NOMO-1 treated with DMSO at 0.1 percent for 48 hours (cell line): ENCODE measurements at regions not wholly inside any gene's neighbourhood (a gene's known extent, or its start where the extent isn't known, plus 50 kb on each side); places are given as distances from the start of the nearest gene placed in this dataset.

Source experiments
- DNase-seq: peaks from one replicate; lab custom pipeline; 2025; ENCODE audit not compliant: unreplicated experiment; lab: John Stamatoyannopoulos, UW

DNA sequence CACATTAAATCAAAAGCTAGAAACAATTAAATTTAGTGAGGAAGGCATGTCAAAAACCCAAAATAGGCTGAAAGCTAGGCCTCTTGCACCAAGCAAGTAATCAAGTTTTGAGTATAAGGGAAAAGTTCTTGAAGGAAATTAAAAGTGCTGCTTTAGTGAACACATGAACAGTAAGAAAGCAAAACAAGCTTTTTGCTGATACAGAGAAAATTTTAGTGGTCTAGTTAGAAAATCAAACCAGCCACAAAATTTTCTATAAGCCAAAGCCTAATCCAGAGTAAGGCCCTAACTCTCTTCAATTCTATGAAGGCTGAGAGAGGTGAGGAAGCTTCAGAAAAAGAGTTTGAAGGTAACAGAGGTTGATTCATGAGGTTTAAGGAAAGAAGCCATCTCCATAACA is 116.2 kb downstream of the CYB561 start:
- DNase-seq, result no peak

DNA sequence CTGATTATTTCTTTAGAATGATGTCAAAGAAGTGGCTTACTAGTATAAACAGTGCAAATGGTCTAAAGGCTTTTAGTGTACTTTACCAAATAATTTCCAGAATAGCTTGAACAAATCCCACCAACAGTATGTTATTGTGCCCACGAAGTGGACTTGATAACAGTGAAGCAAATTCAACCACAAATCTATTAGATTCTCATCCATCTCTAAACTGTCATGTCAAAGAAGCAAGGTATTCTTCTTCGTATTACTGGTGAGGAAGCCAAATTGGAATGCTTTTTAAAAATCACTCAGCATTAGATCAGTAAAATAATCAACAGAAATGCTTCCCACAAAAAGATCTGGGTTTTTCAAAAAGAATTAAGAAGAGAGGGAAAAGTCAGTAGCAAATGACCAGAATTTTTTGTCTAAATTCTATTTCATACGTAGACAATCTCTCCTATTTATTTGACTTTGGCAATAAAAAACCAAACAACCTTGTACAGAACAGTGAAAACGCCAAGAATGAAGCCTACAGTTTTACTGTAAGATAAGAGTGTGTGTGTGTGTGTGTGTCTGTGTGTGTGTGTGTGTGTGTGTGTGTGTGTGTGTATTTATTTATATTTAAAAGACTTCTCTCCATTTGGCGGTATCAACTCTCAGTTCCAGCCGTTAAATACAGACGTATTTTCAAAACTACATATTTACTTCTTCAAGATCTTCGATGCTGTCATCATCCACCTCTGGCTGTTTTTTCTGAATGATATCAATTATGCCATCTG is 114.6 kb downstream of the CYB561 start:
- no peak for DNase-seq

DNA sequence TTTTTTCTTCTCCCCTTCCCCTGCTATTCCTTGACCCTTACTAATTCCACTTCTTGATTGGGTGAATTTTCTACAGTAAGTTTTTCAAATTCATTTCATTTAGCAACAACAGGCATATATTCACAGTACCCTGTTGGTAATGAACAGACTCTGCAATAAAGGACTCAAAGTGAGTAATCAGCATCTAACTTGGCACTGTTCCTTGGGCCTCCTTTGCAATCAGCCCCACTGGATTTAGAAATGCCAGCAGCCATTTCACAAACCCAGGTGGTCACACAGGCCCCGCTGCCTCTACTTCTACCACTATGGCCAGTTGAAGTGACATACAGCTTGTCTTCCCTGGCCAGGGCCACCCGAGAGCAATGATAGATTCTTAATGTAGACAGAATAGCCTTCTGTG is 113.8 kb downstream of the CYB561 start:
- DNase-seq, result no peak

DNA sequence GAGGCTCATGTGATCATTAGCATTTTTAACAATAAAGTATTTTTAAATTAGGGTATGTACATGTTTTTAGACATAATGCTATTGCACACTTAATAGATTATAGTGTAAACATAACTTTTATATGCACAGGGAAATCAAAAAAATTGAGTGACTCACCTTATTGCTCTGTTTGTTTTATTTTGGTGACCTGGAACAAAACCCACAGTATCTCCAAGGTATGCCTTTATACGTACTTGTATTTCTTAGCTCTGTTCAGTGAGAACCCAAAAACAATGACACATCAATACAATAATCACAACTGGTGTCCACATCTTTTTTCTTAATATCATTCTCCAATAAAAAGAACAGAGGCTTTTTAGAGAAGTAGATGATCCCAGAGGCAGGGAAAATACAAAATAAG is 112.2 kb downstream of the CYB561 start:
- DNase-seq, result no peak

DNA sequence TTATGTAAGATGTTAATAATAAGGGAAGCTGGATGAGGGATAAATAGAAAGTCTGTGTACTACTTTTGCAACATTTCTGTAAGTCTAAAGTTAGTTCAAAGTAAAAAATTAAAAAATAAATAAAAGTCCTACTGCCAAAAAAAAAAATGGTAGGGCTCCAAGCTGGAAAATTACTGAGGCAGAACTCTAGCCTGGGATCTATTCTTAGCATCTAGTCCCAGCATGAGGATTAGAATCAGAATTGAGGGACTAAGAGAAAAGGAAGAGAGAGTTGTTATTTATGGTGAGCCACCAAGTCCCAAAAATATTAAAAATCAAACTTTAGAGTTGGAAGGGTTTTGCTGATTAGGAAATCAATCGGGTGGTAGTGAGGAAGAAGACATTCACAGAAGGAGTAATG is 110.3 kb downstream of the CYB561 start:
- no peak for DNase-seq

DNA sequence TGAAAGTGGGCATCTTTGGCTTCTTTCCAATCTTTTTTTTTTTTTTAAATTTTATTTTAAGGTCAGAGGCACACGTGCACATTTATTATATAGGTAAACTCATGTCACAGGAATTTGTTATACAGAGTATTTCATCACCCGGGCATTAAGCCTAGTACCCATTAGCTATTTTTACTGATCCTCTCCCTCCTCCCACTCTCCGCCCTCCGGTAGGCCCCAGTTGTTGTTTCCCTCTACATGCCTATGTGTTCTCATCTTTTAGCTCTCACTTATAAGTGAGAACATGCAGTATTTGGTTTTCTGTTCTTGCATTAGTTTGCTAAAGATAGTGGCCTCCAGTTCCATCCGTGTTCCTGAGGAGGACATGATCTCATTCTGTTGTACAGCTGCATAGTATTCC is 108.5 kb downstream of the CYB561 start:
- DNase-seq, result no peak

DNA sequence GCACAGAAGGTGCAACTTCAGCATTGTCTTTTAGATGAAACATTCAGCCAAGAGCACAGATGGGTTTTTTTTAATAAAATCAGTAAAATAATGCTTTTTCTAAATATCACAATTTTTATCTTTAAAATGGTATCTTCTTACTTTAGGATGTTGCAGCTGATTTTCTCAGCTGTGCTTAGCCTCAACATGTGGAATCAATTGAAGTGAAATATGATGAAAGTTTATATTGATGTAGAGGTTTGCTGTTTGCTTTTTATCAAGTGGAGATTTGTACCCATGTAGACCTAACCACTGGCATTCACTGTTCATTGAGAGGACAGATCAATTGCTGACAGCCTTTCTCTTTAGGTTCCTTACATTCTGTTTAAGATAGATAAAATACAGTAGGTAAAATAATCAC is 107.8 kb downstream of the CYB561 start:
- DNase-seq, result no peak

DNA sequence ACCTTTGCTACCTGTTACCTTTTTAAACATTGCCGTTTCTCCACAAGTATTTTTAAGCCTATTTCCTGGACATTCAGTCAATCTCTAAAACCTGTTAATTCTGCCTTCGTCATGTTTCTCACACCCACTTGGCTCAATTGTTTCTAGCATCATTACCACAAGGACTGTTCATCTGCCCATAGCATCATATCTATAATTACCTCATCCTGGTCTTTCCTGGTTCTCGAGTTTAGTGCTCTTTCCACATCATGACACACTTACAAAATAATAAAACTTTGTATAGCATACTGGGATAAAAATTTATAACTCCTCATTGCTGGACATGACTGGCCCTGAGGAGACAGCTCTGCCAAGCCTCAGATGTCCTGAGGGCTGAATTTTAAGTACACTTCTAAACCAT is 104.8 kb downstream of the CYB561 start:
- DNase-seq, result no peak

DNA sequence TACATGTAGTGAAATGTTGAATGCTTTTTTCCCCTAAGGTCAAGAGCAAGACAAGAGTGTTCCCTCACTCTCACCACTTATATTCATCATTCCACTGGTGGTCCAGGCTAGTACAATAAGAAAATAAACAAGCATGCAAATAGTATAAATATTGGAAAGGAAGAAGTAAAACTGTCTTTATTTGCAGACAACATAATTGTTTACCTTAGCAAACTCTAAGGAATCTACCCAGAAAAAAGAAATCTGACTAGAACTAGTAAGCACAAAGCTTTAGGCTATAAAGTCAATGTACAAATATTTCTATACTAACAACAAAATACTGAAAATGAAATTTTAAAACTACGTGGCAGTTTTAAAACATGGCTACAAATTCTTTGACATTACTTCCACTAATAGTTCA is 101.7 kb downstream of the CYB561 start:
- no peak for DNase-seq

DNA sequence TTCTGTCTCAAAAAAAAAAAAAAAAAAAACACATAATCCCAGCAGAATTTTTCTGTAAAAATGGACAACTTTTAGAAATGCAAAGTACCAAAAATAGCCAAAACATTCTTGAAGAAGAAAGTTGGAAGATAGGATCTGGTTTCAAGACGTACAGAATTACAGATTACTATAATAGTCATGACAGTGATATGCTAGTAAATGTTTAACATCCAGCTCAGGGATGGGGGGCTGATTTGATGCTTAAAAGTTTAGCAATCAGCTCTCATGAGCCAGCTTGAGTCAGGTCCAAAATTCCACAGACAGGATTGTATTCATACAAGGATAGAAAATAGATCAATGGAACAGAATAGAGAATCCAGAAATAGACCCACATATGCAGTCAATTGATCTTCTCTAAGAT is 100.5 kb downstream of the CYB561 start:
- no peak for DNase-seq

DNA sequence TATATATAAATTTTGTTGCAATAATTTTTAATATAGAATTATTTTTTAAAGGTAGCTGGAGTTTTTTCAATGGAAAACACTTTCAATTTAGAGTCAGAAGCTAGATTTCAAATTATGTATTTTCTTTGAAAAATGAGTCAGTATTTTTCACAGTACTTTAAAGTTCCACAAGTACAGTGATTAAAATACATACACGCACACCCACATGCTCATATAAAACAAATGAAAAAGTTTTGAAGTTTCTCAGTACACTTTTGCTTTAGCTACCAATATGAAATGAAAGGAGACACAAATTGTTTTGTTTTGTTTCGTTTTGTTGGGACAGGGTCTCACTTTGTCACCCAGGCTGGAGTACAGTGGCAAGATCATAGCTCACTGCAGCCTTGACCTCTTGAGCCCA is 98.6 kb downstream of the CYB561 start:
- DNase-seq, result no peak

DNA sequence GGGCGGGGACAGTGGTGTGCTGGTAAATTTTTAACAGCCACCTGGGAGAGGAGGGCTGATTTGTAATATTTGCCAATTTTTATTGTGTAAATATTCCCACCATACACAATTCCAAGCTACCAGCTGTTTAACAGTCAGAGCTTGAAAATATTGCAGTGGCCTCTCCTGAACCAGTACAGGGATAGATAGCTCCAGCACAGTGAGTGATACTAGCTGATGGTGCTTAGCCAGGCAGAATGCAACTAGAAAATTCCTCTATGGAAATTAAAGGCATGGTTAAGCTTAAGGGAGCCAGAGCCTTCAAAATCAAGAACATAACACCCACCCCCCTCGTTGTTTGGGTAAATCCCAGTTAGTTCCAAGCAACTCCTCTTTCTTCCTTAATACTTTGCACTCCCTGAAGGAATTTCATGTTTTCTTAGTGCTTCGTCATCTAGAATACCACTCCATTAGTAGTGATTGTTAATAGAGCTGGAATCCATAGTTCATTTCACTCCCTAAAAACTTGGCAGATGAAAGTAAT is 96.6 kb downstream of the CYB561 start:
- DNase-seq, result no peak

DNA sequence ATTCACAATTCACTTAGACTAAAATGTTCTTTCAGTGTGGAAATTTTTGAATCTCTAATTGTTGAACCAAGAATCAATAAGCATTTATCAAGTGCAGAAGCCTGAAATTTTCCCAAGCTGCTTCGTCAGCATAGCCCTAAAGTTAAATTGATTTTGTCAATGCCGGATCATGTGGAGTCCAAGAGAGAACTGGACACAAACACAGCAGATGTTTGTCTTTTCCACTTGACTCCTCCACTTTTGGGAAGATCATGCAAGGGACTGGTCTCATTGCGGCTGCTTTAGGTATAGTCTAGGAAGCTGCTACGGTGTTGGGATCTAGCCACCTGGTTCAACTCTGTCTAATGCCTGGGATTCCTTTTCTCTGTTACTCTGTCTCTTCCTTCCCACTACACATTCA is 95.7 kb downstream of the CYB561 start:
- no peak for DNase-seq

DNA sequence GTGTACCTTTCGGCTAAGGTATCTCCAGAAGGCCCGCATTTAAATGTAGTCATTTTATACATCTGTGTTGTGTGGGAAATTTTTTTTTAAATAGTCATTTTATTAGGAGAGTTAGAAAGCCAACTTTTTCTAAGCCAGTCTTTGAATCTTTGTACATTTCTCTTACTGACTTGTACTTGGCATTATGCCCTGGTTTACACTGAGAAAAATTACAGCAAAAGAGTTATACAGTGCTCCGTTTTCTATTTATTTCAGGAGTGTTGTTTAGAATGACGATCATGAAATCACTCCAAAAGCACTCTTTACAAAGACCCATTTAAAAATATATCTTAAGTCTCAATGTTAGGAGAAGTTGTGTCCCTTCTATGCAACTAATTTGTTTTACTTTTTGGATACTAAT is 91.8 kb downstream of the CYB561 start:
- no peak for DNase-seq

DNA sequence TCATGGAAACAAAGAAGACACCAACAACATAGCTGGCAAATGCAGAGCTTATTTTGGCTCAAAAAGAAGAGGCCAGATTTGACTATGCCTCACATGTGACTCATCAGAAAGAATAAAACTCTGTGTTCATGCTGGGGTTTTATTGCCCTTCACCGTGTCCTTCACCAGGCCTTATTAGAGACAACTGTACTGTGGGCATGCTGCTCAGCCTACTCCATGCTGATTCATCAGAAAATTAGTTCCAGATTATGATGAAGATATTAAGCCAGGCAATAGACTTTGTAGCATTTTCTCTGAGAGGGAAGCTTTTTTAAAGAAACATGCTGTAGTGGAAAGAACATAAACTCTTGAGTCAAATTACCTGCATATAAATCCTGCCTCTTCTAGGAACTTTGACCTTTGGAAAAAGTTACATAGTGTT is 89.8 kb downstream of the CYB561 start:
- DNase-seq, result no peak

DNA sequence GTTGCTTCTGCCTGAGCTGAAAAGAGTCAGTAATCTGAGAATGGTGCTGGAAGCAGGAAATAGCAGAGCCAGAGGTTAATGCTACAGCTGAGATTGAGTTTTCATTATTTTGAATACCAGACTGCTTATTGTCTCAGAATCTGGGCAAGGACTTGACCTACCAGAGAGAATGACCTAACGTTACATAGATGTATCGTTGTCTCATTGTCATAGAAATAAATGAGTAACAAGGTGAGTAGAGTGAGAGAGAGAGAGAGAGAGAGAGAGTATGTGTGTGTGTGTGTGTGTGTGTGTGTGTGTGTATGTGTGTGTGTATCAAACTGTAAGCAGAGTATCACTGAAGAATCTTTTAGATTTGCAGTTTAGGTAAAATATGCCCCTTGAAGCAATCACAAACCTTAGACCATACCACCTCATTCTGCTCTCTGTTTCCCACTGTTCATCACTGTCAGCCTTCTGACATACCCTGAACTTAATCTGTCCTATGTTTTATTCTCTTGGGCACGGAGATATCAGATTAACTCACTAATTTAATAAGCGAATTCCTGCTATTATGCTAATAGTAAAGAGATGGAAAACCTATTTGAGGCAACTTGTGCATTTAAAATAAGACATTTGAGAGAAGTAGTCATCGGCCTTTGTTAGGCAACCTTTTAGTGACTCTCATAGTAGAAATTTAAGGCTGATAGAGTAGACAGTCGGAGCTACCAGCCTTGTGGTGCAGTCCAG is 87.8 kb downstream of the CYB561 start:
- no peak for DNase-seq

DNA sequence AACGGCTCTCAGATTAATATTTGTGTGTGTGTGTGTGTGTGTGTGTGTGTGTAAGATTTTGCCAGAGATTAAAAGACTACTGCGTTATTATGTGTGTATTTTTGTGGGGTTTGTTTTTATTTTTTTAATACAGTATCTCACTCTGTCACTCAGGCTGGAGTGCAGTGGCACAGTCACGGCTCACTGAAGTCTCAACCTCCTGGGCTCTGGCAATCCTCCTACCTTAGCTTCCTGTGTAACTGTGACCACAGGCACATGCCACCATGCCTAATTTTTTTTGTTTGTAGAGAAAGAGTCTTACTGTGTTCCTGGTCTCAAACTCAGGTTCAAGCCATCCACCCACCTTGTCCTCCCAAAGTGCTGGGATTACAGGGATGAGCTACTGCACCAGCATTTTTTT is 87.2 kb downstream of the CYB561 start:
- no peak for DNase-seq

DNA sequence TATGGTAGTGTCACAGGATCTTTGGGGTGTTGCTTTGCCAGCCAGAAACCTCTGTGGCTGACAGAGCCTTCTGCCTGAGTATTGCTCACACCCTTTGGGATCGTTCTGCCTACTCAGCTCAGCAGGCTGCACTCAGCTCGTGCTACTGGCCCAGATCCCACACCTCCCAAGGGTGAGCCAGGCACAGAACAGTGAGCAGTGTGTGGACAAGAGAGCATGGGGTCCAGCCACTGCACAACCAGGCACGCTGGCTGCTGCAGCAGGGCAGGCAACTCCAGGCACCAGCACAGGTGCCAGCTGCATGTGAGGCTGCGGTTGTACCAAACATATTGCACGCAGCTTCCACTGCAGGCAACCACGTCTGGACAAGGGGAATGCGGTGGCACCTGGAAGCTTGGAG is 84.9 kb downstream of the CYB561 start:
- no peak for DNase-seq

DNA sequence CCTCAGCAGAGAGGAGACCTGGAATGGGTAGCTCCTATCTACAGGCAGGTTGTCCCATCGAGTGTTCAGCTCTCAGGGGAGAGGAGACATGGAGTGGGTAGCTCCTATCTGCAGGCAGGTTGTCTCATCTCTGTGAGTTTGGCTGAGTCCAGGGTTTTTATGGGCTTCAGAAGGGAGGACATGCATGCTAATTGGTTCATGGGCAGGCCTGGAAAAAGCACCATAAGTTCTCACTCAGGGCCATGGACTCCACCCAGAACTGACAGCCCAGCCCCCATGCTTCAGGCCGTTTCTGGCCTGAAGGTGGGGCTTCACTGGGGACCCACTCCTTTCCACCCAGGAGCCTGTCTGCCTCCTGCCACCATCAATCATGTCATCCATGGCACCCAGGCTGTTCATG is 84.0 kb downstream of the CYB561 start:
- DNase-seq, result no peak

DNA sequence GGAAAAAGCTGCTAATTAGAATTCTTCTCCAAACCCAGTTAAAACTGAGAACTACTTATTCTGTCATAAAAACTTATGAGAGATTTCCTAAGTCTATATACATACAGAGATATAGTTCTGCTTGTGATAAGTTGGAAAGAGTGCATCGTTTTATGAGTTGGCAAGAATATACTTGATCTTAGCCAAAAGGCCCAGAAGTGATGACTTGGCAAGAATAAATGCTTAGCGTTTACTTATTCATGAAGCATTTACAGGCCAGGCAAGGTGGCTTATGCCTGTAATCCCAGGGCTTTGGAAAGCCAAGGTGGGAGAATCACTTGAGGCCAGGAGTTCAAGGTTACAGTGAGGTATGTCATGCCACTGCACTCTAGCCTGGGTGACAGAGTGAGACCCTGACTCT is 81.7 kb downstream of the CYB561 start:
- no peak for DNase-seq

DNA sequence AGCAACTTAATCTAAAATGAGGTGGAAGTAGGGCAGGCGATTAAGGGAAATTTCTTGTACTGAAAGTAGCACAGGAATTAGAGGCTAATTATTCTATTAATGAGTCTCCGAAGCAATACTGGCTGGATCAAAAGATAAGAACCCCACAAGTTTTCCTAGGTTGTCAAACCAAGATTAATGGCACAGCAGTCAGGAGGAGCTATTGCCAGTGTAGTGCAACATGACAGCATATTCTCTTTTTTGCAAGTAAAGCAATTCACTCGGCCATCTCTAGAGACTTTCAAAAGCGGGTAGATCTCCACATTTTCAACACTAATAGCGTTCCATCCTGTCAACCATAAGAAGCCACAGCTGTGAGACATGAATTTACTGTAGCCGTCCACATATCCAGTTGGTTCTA is 81.2 kb downstream of the CYB561 start:
- DNase-seq, result no peak

DNA sequence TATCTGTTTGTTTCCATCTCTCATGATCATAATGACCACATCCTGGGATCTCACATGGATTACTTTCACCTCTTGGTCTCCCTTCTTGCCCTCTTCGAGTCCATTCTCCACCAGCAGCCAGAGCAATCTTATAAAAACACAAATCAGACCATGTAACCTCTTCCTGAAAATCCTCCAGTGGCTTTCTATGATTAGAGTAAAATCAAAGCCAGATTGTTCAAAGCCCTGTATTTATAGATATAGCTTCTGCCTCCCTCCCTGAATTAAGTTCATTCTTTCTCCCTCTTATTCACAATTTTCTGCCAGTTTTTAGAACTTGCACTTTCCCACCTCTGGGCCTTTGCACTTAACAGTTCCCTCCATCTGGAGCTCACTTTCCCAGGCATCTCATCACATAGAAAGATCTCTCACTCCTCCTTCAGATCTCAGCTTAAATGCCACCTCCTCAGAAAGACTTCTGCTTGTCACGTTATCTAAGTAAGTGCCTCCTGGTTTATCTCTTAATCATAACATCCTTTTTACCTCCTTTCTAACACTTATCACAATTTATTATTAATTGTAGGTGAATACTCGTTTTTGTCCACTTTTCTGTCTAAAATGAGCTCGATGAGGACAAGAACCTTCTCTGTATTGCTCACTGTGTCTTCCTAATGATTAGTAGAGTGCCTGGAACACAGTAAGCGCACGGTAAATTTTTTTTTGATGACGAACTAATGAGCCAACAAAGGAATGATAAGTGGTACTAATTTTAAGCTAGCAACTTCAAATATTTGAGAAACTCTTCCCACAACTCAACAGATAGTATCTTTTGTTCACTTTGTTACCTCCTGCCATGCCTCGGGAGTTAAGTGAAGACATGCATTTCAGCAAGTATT is 80.5 kb downstream of the CYB561 start:
- DNase-seq, result no peak
